ENCODE measurements at regions not wholly inside any gene's neighbourhood (a gene's known extent, or its start where the extent isn't known, plus 50 kb on each side); places are given as distances from the start of the nearest gene placed in this dataset.

DNA sequence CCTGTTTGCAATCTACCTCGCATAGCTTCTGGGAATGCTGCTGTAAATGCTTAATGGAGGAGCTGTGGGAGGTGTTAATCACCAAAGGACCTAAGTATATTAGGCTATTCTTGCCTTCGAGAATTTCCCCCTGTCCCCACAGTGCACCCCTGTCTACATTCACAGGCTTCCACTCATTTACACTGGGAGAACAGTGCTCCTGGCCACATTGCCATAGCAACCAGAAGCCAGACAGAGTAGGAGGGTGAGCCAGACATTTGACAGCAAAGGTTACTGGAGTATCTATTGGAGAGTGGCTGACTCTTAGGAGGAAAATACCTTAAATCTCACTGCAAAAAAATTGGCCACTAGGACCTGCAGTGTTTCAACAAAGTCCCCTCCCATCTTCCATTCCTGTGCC is 185.9 kb upstream of the PBDC1 start (continued):
- TF ChIP-seq, protein P1, sequence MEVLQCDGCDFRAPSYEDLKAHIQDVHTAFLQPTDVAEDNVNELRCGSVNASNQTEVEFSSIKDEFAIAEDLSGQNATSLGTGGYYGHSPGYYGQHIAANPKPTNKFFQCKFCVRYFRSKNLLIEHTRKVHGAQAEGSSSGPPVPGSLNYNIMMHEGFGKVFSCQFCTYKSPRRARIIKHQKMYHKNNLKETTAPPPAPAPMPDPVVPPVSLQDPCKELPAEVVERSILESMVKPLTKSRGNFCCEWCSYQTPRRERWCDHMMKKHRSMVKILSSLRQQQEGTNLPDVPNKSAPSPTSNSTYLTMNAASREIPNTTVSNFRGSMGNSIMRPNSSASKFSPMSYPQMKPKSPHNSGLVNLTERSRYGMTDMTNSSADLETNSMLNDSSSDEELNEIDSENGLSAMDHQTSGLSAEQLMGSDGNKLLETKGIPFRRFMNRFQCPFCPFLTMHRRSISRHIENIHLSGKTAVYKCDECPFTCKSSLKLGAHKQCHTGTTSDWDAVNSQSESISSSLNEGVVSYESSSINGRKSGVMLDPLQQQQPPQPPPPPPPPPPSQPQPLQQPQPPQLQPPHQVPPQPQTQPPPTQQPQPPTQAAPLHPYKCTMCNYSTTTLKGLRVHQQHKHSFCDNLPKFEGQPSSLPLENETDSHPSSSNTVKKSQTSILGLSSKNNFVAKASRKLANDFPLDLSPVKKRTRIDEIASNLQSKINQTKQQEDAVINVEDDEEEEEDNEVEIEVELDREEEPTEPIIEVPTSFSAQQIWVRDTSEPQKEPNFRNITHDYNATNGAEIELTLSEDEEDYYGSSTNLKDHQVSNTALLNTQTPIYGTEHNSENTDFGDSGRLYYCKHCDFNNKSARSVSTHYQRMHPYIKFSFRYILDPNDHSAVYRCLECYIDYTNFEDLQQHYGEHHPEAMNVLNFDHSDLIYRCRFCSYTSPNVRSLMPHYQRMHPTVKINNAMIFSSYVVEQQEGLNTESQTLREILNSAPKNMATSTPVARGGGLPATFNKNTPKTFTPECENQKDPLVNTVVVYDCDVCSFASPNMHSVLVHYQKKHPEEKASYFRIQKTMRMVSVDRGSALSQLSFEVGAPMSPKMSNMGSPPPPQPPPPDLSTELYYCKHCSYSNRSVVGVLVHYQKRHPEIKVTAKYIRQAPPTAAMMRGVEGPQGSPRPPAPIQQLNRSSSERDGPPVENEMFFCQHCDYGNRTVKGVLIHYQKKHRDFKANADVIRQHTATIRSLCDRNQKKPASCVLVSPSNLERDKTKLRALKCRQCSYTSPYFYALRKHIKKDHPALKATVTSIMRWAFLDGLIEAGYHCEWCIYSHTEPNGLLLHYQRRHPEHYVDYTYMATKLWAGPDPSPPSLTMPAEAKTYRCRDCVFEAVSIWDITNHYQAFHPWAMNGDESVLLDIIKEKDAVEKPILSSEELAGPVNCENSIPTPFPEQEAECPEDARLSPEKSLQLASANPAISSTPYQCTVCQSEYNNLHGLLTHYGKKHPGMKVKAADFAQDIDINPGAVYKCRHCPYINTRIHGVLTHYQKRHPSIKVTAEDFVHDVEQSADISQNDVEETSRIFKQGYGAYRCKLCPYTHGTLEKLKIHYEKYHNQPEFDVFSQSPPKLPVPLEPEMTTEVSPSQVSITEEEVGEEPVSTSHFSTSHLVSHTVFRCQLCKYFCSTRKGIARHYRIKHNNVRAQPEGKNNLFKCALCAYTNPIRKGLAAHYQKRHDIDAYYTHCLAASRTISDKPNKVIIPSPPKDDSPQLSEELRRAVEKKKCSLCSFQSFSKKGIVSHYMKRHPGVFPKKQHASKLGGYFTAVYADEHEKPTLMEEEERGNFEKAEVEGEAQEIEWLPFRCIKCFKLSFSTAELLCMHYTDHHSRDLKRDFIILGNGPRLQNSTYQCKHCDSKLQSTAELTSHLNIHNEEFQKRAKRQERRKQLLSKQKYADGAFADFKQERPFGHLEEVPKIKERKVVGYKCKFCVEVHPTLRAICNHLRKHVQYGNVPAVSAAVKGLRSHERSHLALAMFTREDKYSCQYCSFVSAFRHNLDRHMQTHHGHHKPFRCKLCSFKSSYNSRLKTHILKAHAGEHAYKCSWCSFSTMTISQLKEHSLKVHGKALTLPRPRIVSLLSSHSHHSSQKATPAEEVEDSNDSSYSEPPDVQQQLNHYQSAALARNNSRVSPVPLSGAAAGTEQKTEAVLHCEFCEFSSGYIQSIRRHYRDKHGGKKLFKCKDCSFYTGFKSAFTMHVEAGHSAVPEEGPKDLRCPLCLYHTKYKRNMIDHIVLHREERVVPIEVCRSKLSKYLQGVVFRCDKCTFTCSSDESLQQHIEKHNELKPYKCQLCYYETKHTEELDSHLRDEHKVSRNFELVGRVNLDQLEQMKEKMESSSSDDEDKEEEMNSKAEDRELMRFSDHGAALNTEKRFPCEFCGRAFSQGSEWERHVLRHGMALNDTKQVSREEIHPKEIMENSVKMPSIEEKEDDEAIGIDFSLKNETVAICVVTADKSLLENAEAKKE (CRISPR knock-in tag; IDR thresholded peaks at IDR 0.05): no peak
- TF ChIP-seq JUNB (IDR thresholded peaks at IDR 0.05; ENCODE audit: unreplicated experiment): no peak
- no peak for TF ChIP-seq ZNF114 (CRISPR knock-in tag; IDR thresholded peaks at IDR 0.05)
- no peak for TF ChIP-seq STAT1 (IDR thresholded peaks at IDR 0.05; ENCODE audit: unreplicated experiment)
- no peak for TF ChIP-seq NANOG (IDR thresholded peaks at IDR 0.05; ENCODE audit: borderline replicate concordance)
- TF ChIP-seq, protein P2, sequence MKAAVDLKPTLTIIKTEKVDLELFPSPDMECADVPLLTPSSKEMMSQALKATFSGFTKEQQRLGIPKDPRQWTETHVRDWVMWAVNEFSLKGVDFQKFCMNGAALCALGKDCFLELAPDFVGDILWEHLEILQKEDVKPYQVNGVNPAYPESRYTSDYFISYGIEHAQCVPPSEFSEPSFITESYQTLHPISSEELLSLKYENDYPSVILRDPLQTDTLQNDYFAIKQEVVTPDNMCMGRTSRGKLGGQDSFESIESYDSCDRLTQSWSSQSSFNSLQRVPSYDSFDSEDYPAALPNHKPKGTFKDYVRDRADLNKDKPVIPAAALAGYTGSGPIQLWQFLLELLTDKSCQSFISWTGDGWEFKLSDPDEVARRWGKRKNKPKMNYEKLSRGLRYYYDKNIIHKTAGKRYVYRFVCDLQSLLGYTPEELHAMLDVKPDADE (IDR thresholded peaks at IDR 0.05): no peak
- no peak for TF ChIP-seq POLR2AphosphoS5 (IDR thresholded peaks at IDR 0.05; ENCODE audit: low read depth)

DNA sequence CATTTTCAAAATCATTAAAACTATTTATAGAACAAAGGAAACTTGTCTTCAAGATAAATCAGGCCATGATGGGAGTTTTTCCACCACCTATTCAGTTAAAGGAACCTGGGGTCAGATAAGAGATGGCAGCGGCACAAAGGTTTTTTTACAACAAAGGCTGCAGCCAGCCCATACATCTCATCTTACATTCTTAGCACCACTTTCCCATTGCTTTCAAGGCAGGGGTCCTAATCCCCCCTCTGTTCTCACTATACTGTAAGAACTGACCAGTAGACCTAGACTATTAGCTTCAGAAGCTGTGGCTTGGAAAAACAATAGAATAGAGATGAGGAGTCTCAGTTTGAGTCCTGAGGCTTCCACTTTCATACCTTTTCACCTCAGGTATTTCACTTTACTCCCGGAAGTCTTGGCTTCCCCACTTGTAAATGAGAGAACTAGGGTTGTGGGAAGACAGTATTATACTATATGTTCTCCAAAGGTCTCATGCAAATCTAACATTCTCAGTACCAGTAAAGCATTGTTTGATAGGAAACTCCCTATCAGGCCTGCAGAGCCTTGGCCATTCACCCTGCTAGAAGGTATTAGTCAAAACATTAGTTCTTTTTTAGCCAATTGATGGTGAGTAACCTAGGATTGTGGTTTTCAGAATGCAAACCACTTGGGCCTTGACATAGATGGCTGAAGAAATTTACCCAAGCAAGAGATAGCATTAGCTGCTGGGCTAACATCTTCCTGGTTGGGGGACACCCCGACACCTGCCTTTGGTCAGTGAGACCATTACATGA is 182.9 kb upstream of the PBDC1 start:
- H3K9me3 Mint-ChIP-seq: no peaks in the 10 kb centered on the region; the same call in 1 of the 3 replicates
- H3K4me3 ChIP-seq: no peak overlapping the region

More for the DNA sequence above, 182.9 kb upstream of the PBDC1 start:
- no peaks in the 10 kb centered on the region for H3K9me2 ChIP-seq (ENCODE audit: insufficient read depth)
- Mint-ChIP-seq H3K36me3 (ENCODE audit: low read depth) (no peaks in the 10 kb centered on the region), H3K27ac (no peak overlapping the region), H3K27me3 (ENCODE audit: insufficient read depth, low read depth, poor library complexity) (no peaks in the 10 kb centered on the region), H3K4me1 (no peaks in the 10 kb centered on the region), H3K4me3 (no peak overlapping the region)
- ATAC-seq: peak; percentile 29; the same call in 1 of the 3 replicates
- no peaks in the 10 kb centered on the region for H3K79me2 ChIP-seq (replicated peaks; ENCODE audit: insufficient read depth)
- H3K27me3 ChIP-seq (ENCODE audit: insufficient read depth): no peaks in the 10 kb centered on the region
- H3K36me3 ChIP-seq (ENCODE audit: insufficient read depth): no peaks in the 10 kb centered on the region
- no peak for TF ChIP-seq NANOG (IDR thresholded peaks at IDR 0.05; ENCODE audit: borderline replicate concordance)
- TF ChIP-seq STAT1 (IDR thresholded peaks at IDR 0.05; ENCODE audit: unreplicated experiment): no peak
- no peak for TF ChIP-seq JUNB (IDR thresholded peaks at IDR 0.05; ENCODE audit: unreplicated experiment)
- TF ChIP-seq EZH2phosphoT487 (IDR thresholded peaks at IDR 0.05; ENCODE audit: unreplicated experiment): no peak
- TF ChIP-seq, protein P3, sequence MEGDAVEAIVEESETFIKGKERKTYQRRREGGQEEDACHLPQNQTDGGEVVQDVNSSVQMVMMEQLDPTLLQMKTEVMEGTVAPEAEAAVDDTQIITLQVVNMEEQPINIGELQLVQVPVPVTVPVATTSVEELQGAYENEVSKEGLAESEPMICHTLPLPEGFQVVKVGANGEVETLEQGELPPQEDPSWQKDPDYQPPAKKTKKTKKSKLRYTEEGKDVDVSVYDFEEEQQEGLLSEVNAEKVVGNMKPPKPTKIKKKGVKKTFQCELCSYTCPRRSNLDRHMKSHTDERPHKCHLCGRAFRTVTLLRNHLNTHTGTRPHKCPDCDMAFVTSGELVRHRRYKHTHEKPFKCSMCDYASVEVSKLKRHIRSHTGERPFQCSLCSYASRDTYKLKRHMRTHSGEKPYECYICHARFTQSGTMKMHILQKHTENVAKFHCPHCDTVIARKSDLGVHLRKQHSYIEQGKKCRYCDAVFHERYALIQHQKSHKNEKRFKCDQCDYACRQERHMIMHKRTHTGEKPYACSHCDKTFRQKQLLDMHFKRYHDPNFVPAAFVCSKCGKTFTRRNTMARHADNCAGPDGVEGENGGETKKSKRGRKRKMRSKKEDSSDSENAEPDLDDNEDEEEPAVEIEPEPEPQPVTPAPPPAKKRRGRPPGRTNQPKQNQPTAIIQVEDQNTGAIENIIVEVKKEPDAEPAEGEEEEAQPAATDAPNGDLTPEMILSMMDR (conservative IDR thresholded peaks at IDR 0.05; ENCODE audit: low read depth in 2 of 2): no peak
- no peak for TF ChIP-seq EZH2 (IDR thresholded peaks at IDR 0.05; ENCODE audit: low read depth, unreplicated experiment)
- no peak overlapping the region for H3K27ac ChIP-seq (ENCODE audit: low read depth)
- no peak overlapping the region for H3K4me2 ChIP-seq
- H3K4me1 ChIP-seq (ENCODE audit: insufficient read depth): no peaks in the 10 kb centered on the region
- DNase-seq (ENCODE audit: low spot score): no peak
- no peaks in the 10 kb centered on the region for H3F3A ChIP-seq (replicated peaks; ENCODE audit: low read depth)
- H4K20me1 ChIP-seq (replicated peaks; ENCODE audit: insufficient read depth): no peaks in the 10 kb centered on the region
- no peak overlapping the region for H2AFZ ChIP-seq

Measured in GM23338 (cell line).